HL-60 (cell line): ENCODE measurements at regions not wholly inside any gene's neighbourhood (a gene's known extent, or its start where the extent isn't known, plus 50 kb on each side); places are given as distances from the start of the nearest gene placed in this dataset.

Experiments
- CTCF ChIP-seq: IDR thresholded peaks from one replicate; pipeline ENCODE4 v1.5.1; 2011; ENCODE audit warnings: low read length, control low read depth, inconsistent platforms; ENCODE audit not compliant: insufficient read depth
- GABPA ChIP-seq: IDR thresholded peaks from 2 replicates; pipeline ENCODE4 v1.6.1; 2012; ENCODE audit warnings: low read depth
- POLR2AphosphoS5 ChIP-seq: IDR thresholded peaks from 2 replicates; pipeline ENCODE4 v1.6.1; 2012; ENCODE audit warnings: low read depth
- TF ChIP-seq, protein P1 (sequence below): IDR thresholded peaks from 2 replicates; pipeline ENCODE4 v1.6.1; 2012; ENCODE audit warnings: low read depth; ENCODE audit not compliant: insufficient replicate concordance

DNA sequence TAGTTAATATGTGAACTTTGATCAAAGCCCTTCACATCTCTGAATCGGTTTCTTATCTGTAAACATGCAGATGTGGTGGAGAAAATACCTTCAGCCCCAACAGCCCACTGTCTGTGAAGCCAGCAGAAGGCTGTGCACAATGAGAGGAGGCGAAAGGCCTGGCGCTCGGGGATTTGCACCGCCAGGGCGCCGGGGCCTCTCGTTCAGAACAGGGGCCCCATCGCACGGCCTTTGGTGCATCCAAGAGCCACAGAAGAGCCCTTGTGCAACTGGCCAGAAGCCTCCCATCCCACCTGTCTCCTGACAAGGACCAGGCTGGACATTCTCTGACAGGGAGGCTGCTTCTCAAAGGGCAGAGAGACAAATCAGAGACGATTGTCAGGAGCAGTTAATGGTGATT is 407.2 kb upstream of the MYT1L start:
- TF ChIP-seq CTCF (no peak), POLR2AphosphoS5 (no peak), GABPA (no peak)
- TF ChIP-seq, protein P1, sequence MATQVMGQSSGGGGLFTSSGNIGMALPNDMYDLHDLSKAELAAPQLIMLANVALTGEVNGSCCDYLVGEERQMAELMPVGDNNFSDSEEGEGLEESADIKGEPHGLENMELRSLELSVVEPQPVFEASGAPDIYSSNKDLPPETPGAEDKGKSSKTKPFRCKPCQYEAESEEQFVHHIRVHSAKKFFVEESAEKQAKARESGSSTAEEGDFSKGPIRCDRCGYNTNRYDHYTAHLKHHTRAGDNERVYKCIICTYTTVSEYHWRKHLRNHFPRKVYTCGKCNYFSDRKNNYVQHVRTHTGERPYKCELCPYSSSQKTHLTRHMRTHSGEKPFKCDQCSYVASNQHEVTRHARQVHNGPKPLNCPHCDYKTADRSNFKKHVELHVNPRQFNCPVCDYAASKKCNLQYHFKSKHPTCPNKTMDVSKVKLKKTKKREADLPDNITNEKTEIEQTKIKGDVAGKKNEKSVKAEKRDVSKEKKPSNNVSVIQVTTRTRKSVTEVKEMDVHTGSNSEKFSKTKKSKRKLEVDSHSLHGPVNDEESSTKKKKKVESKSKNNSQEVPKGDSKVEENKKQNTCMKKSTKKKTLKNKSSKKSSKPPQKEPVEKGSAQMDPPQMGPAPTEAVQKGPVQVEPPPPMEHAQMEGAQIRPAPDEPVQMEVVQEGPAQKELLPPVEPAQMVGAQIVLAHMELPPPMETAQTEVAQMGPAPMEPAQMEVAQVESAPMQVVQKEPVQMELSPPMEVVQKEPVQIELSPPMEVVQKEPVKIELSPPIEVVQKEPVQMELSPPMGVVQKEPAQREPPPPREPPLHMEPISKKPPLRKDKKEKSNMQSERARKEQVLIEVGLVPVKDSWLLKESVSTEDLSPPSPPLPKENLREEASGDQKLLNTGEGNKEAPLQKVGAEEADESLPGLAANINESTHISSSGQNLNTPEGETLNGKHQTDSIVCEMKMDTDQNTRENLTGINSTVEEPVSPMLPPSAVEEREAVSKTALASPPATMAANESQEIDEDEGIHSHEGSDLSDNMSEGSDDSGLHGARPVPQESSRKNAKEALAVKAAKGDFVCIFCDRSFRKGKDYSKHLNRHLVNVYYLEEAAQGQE = no peak
